ENCODE measurements at regions not wholly inside any gene's neighbourhood (a gene's known extent, or its start where the extent isn't known, plus 50 kb on each side); places are given as distances from the start of the nearest gene placed in this dataset.

DNA sequence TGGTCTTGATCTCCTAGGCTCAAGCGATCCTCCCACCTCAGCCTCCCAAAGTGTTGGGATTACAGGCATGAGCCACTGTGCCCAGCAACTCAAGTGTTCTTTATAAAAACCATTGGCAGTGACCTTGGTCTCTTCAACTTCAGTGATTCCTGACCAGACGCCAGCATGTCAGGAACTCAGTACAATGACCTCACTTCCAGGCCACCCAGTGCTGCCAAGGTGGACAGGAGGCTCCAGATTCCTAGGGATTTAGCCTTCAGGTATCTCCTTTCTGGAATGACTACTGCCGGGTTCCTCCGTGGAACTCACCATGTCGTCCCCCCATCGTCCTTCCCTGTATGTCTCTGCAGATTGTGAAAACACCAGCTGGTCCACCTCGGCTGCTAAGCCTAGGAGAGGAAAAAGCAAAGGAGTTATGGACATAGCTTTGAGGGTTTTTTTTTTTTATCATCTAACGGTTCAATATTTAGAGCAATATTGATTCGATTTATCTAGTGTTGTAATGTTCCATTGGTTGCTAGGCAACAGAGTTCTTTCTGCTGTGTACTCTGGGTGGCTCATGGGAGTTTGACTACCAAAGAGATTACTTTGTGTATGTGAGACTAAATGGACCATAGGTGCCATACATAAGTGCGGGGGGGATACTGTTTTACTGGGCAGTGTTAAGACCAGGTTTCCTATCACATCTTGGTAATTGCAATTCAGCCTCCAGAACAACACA is 425.8 kb upstream of the AUTS2 start:
- Histone ChIP-seq H3K4me1 (ENCODE audit: insufficient read depth, low read length) (no peaks in the 10 kb centered on the region), H3K4me3 (ENCODE audit: low read length in 2 of 2) (no peak overlapping the region), H3K9me3 (ENCODE audit: control insufficient read depth in 1 of 2, low read length in 2 of 2) (no peaks in the 10 kb centered on the region), H3K27ac (ENCODE audit: low read depth, low read length) (no peak overlapping the region), H3K27me3 (ENCODE audit: insufficient read depth, low read length) (no peaks in the 10 kb centered on the region), H3K36me3 (ENCODE audit: insufficient read depth, low read length) (no peaks in the 10 kb centered on the region)
- Mint-ChIP-seq H3K4me3 (no peak overlapping the region), H3K27ac (no peak overlapping the region), H3K36me3 (no peaks in the 10 kb centered on the region), H3K4me1 (no peaks in the 10 kb centered on the region), H3K27me3 (no peaks in the 10 kb centered on the region), H3K9me3 (peaks cover 0 to 9% (median 4%) of the 10 kb centered on the region in 8 donors)
- CTCF ChIA-PET (ENCODE audit: partially characterized antibody) = no interaction called here
- intact Hi-C loops (cut with micrococcal nuclease) = no loop called here
- POLR2A ChIA-PET (ENCODE audit: partially characterized antibody) = no interaction called here
- no peak for DNase-seq

DNA sequence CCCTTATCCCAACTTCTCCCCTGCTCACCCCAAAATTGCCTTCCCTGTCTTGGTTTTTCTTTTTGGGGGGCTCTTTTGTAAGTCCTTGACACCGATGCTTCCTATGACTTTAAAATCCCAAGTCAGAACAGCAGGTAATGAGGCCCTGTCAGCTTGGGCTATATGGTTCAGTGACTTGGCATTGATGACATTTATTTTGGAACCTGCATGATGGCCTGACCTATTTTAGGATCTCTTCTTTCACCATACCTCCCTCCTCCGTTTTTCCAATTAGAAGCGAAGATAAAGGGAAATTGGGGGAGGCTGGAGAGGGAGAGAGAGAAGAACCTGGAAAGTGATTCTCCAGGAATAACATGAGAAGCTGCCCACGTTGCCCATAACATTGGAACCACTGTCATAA is 424.9 kb upstream of the AUTS2 start:
- H3K4me3 ChIP-seq (ENCODE audit: low read length in 2 of 2) = no peak overlapping the region
- no peak for DNase-seq
- H3K36me3 ChIP-seq (ENCODE audit: insufficient read depth, low read length) = no peaks in the 10 kb centered on the region
- Mint-ChIP-seq H3K27ac (no peak overlapping the region), H3K36me3 (no peaks in the 10 kb centered on the region), H3K9me3 (peaks cover 0 to 9% (median 4%) of the 10 kb centered on the region in 8 donors), H3K4me1 (no peaks in the 10 kb centered on the region), H3K27me3 (no peaks in the 10 kb centered on the region), H3K4me3 (no peak overlapping the region)
- no peaks in the 10 kb centered on the region for H3K9me3 ChIP-seq (ENCODE audit: control insufficient read depth in 1 of 2, low read length in 2 of 2)
- no peaks in the 10 kb centered on the region for H3K4me1 ChIP-seq (ENCODE audit: insufficient read depth, low read length)
- CTCF ChIA-PET (ENCODE audit: partially characterized antibody) = no interaction called here
- intact Hi-C loops (cut with micrococcal nuclease) = no loop called here
- no peak overlapping the region for H3K27ac ChIP-seq (ENCODE audit: low read depth, low read length)
- POLR2A ChIA-PET (ENCODE audit: partially characterized antibody) = no interaction called here
- no peaks in the 10 kb centered on the region for H3K27me3 ChIP-seq (ENCODE audit: insufficient read depth, low read length)

DNA sequence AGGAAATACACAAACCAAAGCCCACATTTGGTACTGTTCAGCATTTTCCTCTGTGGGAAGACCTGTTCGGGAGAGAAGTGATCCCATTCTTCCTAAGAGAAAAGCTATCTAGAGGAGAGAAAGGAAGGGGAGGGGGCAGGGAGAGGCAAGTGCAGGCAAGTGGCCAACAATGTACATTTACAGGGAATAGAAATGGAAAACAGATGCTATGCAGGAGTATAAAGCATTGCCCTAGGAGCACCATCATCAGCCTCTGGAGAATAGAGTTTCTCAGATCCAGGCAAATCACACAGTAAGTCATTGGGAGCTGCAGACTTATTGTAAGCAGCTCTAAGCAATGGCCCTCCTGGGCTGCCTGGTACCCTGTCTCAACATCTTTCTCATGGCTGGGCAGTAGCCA is 424.4 kb upstream of the AUTS2 start:
- Histone ChIP-seq H3K4me3 (ENCODE audit: low read length in 2 of 2) (no peak overlapping the region), H3K4me1 (ENCODE audit: insufficient read depth, low read length) (no peaks in the 10 kb centered on the region), H3K27me3 (ENCODE audit: insufficient read depth, low read length) (no peaks in the 10 kb centered on the region), H3K36me3 (ENCODE audit: insufficient read depth, low read length) (no peaks in the 10 kb centered on the region), H3K27ac (ENCODE audit: low read depth, low read length) (no peak overlapping the region), H3K9me3 (ENCODE audit: control insufficient read depth in 1 of 2, low read length in 2 of 2) (no peaks in the 10 kb centered on the region)
- no peaks in the 10 kb centered on the region for H3K36me3 Mint-ChIP-seq
- no peak overlapping the region for H3K4me3 Mint-ChIP-seq
- ChIA-PET POLR2A (ENCODE audit: partially characterized antibody) (no interaction called here), CTCF (ENCODE audit: partially characterized antibody) (no interaction called here)
- peaks cover 0 to 2% of the 10 kb centered on the region in 2 donors for H3K27me3 Mint-ChIP-seq
- intact Hi-C loops (cut with micrococcal nuclease) = no loop called here
- H3K27ac Mint-ChIP-seq = no peak overlapping the region
- H3K9me3 Mint-ChIP-seq = peaks cover 0 to 11% (median 4%) of the 10 kb centered on the region in 8 donors
- DNase-seq = no peak
- H3K4me1 Mint-ChIP-seq = no peaks in the 10 kb centered on the region

DNA sequence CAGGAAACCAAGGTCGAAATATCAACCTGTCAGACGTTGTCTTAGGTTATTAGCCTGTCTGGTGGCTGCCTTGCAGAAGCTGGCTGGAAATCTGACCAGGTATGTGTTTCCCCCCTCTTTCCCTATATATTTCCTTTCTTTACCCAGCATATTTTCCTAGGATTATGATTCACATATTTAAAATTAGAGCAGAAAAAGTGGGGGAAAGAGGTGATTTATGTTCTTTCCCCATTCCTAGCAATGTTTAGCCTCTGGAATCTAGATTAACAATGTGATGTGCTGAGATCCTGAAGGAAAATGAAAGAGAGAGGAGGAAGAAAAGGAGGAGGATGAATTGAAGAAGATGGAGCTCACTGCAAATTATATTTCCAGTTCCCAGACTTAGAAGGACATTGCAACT is 421.4 kb upstream of the AUTS2 start:
- H3K4me3 Mint-ChIP-seq = no peak overlapping the region
- H3K27ac ChIP-seq (ENCODE audit: low read depth, low read length) = no peak overlapping the region
- H3K27ac Mint-ChIP-seq = no peak overlapping the region
- H3K9me3 Mint-ChIP-seq = peaks cover 0 to 11% (median 3%) of the 10 kb centered on the region in 8 donors
- POLR2A ChIA-PET (ENCODE audit: partially characterized antibody) = no interaction called here
- no peak overlapping the region for H3K4me3 ChIP-seq (ENCODE audit: low read length in 2 of 2)
- CTCF ChIA-PET (ENCODE audit: partially characterized antibody) = no interaction called here
- intact Hi-C loops (cut with micrococcal nuclease) = no loop called here
- peaks cover 0 to 2% of the 10 kb centered on the region in 2 donors for H3K27me3 Mint-ChIP-seq
- H3K4me1 ChIP-seq (ENCODE audit: insufficient read depth, low read length) = no peaks in the 10 kb centered on the region
- H3K4me1 Mint-ChIP-seq = no peaks in the 10 kb centered on the region
- no peaks in the 10 kb centered on the region for H3K27me3 ChIP-seq (ENCODE audit: insufficient read depth, low read length)
- H3K36me3 ChIP-seq (ENCODE audit: insufficient read depth, low read length) = no peaks in the 10 kb centered on the region
- H3K36me3 Mint-ChIP-seq = no peaks in the 10 kb centered on the region
- H3K9me3 ChIP-seq (ENCODE audit: control insufficient read depth in 1 of 2, low read length in 2 of 2) = no peaks in the 10 kb centered on the region
- DNase-seq = no peak

DNA sequence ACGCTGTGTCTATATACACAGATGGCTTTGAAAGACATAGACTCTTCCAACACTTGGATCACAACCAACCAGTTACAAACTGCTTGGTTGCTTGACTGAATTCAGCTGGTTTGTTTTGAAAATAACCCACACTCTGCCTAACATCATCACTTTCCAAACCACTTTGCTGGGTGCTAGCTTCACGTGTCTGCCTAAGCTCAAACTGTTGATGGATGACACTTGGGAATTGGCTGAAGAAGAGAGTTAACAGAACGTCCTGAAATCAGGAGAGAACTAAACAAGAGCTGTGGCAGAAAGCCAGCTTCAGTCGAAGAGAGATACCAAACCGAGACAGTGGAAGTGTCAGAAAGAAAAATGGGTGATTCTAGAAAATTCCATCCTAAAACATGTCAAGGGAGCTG is 420.8 kb upstream of the AUTS2 start:
- no peak for DNase-seq
- H3K9me3 ChIP-seq (ENCODE audit: control insufficient read depth in 1 of 2, low read length in 2 of 2) = no peaks in the 10 kb centered on the region
- CTCF ChIA-PET (ENCODE audit: partially characterized antibody) = no interaction called here
- H3K4me3 ChIP-seq (ENCODE audit: low read length in 2 of 2) = no peak overlapping the region
- Mint-ChIP-seq H3K27me3 (peaks cover 0 to 2% of the 10 kb centered on the region in 2 donors), H3K9me3 (peaks cover 0 to 11% (median 3%) of the 10 kb centered on the region in 8 donors), H3K4me1 (no peaks in the 10 kb centered on the region), H3K36me3 (no peaks in the 10 kb centered on the region), H3K4me3 (no peak overlapping the region), H3K27ac (no peak overlapping the region)
- H3K4me1 ChIP-seq (ENCODE audit: insufficient read depth, low read length) = no peaks in the 10 kb centered on the region
- H3K36me3 ChIP-seq (ENCODE audit: insufficient read depth, low read length) = no peaks in the 10 kb centered on the region
- POLR2A ChIA-PET (ENCODE audit: partially characterized antibody) = no interaction called here
- H3K27ac ChIP-seq (ENCODE audit: low read depth, low read length) = no peak overlapping the region
- H3K27me3 ChIP-seq (ENCODE audit: insufficient read depth, low read length) = no peaks in the 10 kb centered on the region
- intact Hi-C loops (cut with micrococcal nuclease) = no loop called here

DNA sequence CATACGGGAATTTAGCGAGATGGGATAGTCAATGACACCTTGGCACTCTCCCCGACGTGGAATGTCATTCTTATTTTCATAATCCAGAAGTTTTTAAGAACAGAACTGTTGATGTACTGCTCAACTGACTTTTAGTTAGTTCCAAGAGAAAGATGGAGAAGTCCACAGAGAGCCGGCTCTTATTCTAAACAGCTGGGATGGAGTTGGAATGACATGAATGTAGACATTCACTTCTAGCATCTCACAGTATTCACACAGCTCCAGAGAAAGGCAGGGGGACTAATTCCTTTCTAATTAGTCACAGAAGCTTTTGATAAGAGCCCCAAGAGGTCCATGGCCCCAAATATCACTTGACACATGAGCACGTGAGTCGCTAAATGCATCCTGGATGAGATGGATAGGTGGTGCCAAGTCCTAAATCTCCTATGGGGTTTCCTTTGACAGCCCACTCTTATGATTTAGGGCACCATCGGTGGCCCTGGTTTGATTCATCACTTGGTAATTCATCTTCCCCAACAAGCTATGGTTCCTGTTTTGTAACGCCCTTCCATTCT is 420.3 kb upstream of the AUTS2 start:
- no peaks in the 10 kb centered on the region for H3K27me3 ChIP-seq (ENCODE audit: insufficient read depth, low read length)
- H3K27me3 Mint-ChIP-seq = peaks cover 0 to 2% of the 10 kb centered on the region in 2 donors
- ChIA-PET POLR2A (ENCODE audit: partially characterized antibody) (no interaction called here), CTCF (ENCODE audit: partially characterized antibody) (no interaction called here)
- H3K9me3 ChIP-seq (ENCODE audit: control insufficient read depth in 1 of 2, low read length in 2 of 2) = no peaks in the 10 kb centered on the region
- H3K4me3 Mint-ChIP-seq = no peak overlapping the region
- DNase-seq = no peak
- H3K36me3 Mint-ChIP-seq = no peaks in the 10 kb centered on the region
- no peaks in the 10 kb centered on the region for H3K4me1 Mint-ChIP-seq
- H3K27ac ChIP-seq (ENCODE audit: low read depth, low read length) = no peak overlapping the region
- no peaks in the 10 kb centered on the region for H3K36me3 ChIP-seq (ENCODE audit: insufficient read depth, low read length)
- no peaks in the 10 kb centered on the region for H3K4me1 ChIP-seq (ENCODE audit: insufficient read depth, low read length)
- no peak overlapping the region for H3K4me3 ChIP-seq (ENCODE audit: low read length in 2 of 2)
- intact Hi-C loops (cut with micrococcal nuclease) = no loop called here
- H3K27ac Mint-ChIP-seq = no peak overlapping the region
- H3K9me3 Mint-ChIP-seq = peaks cover 0 to 9% (median 2%) of the 10 kb centered on the region in 8 donors

DNA sequence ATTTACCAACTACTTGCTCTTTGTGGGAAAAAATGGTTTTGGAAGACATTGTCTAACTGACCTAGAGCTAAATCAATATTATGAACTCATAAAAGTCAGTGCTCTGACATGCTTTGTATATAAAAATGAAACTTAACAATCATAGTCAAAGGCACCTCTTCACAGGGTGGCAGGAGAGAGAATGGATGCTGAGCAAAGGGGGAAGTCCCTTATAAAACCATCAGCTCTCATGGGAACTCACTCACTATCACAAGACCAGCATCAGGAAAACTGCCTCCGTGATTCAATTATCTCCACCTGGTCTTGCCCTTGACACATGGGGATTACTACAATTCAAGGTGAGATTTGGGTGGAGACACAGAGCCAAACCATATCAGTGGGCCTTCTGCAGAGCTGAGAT is 417.6 kb upstream of the AUTS2 start:
- H3K4me1 ChIP-seq (ENCODE audit: insufficient read depth, low read length) = no peaks in the 10 kb centered on the region
- no peaks in the 10 kb centered on the region for H3K9me3 ChIP-seq (ENCODE audit: control insufficient read depth in 1 of 2, low read length in 2 of 2)
- H3K27me3 Mint-ChIP-seq = peaks cover 0 to 2% of the 10 kb centered on the region in 2 donors
- peaks cover 0 to 4% (median 2%) of the 10 kb centered on the region in 8 donors for H3K9me3 Mint-ChIP-seq
- intact Hi-C loops (cut with micrococcal nuclease) = no loop called here
- no peaks in the 10 kb centered on the region for H3K36me3 ChIP-seq (ENCODE audit: insufficient read depth, low read length)
- ChIA-PET CTCF (ENCODE audit: partially characterized antibody) (no interaction called here), POLR2A (ENCODE audit: partially characterized antibody) (no interaction called here)
- H3K4me3 Mint-ChIP-seq = no peak overlapping the region
- no peaks in the 10 kb centered on the region for H3K27me3 ChIP-seq (ENCODE audit: insufficient read depth, low read length)
- H3K27ac ChIP-seq (ENCODE audit: low read depth, low read length) = no peak overlapping the region
- no peak overlapping the region for H3K27ac Mint-ChIP-seq
- no peaks in the 10 kb centered on the region for H3K4me1 Mint-ChIP-seq
- no peak for DNase-seq
- H3K4me3 ChIP-seq (ENCODE audit: low read length in 2 of 2) = no peak overlapping the region
- H3K36me3 Mint-ChIP-seq = no peaks in the 10 kb centered on the region
